B cell (primary cell): ENCODE measurements at regions not wholly inside any gene's neighbourhood (a gene's known extent, or its start where the extent isn't known, plus 50 kb on each side); places are given as distances from the start of the nearest gene placed in this dataset.
A peak's percentile ranks its signal among the peaks of the same experiment; 100 is the strongest.

ENCODE experiments used
- ATAC-seq: fragments of 200-7000 bp; cut with Tn5 transposase; one replicate; pipeline ENCODE4 v1.10.0; 2021; ENCODE audit warnings: low read depth, mild to moderate bottlenecking, moderate number of reproducible peaks, moderate library complexity
- CTCF ChIA-PET: fragments of 350-600 bp; sonication (Branson Sonifier 250); formaldehyde crosslinking; loops from one replicate; lab custom pipeline; 2021; ENCODE audit warnings: antibody characterized with exemption, inconsistent platforms; lab: Charles Lee
- POLR2A ChIA-PET: fragments of 350-600 bp; sonication (Branson Sonifier 250); formaldehyde crosslinking; loops from one replicate; lab custom pipeline; 2021; ENCODE audit warnings: antibody characterized with exemption; lab: Charles Lee
- DNase-seq: peaks from one replicate; pipeline ENCODE4 v3.0.0; 2013
- H2AFZ ChIP-seq: 2 replicates; pipeline ENCODE4 v1.6.1; 2012; ENCODE audit warnings: mild to moderate bottlenecking, low read depth, low read length; ENCODE audit not compliant: insufficient read depth, poor library complexity, severe bottlenecking
- H3K27ac ChIP-seq, 2 donors: 1 replicate in 1 of 2; 2 replicates in 1 of 2; pipeline ENCODE4 v1.5.1; 2012 to 2013; ENCODE audit warnings: low read length in 2 of 2, mild to moderate bottlenecking in 2 of 2, moderate library complexity in 1 of 2
- H3K27me3 ChIP-seq, 4 experiments: fragments of 200-600 bp in 1 of 4; sonication (generic) in 1 of 4; replicated peaks in 1 of 4; 1 replicate in 2 of 4; 2 replicates in 2 of 4; pipeline versions ENCODE4 v1.6.1 to v1.7.0; 2013 to 2016; ENCODE audit warnings: low read length in 3 of 4, mild to moderate bottlenecking in 2 of 4, mixed read lengths in 1 of 4, moderate library complexity in 1 of 4; ENCODE audit not compliant: insufficient read depth in 4 of 4, control insufficient read depth in 3 of 4; ENCODE audit errors: control extremely low read depth in 1 of 4
- H3K36me3 ChIP-seq, 2 experiments: replicated peaks in 1 of 2; 1 replicate in 1 of 2; 2 replicates in 1 of 2; pipeline versions ENCODE4 v1.6.1 to v1.7.1; 2013; ENCODE audit warnings: low read length in 1 of 2; ENCODE audit not compliant: insufficient read depth in 2 of 2, control insufficient read depth in 1 of 2; ENCODE audit errors: control extremely low read depth in 1 of 2, extremely low read depth in 1 of 2
- H3K4me1 ChIP-seq, 2 donors: fragments of 200-600 bp in 1 of 2; sonication (generic) in 1 of 2; 1 replicate in 1 of 2; 2 replicates in 1 of 2; pipeline versions ENCODE4 v1.5.1 to v1.6.1; 2013 to 2017; ENCODE audit warnings: low read length in 2 of 2; ENCODE audit not compliant: control insufficient read depth in 2 of 2, insufficient read depth in 2 of 2
- H3K4me2 ChIP-seq: replicated peaks from 2 replicates; pipeline ENCODE3; 2012; ENCODE audit warnings: mild to moderate bottlenecking, low read depth, low read length; ENCODE audit not compliant: poor library complexity, severe bottlenecking
- H3K4me3 ChIP-seq, 5 experiments: fragments of 200-600 bp in 1 of 5; sonication (generic) in 1 of 5; 1 replicate in 3 of 5; 2 replicates in 2 of 5; pipeline versions ENCODE4 v1.5.1 to v1.7.0; 2011 to 2016; ENCODE audit warnings: low read length in 4 of 5, mild to moderate bottlenecking in 4 of 5, low read depth in 2 of 5, control low read depth in 1 of 5, moderate library complexity in 1 of 5; ENCODE audit not compliant: insufficient read depth in 1 of 5; ENCODE audit errors: control extremely low read depth in 1 of 5, extremely low read depth in 1 of 5
- H3K79me2 ChIP-seq: fragments of 200-600 bp; sonication (generic); one replicate; pipeline ENCODE4 v1.6.0; 2016; ENCODE audit warnings: low read length; ENCODE audit not compliant: control insufficient read depth, insufficient read depth
- H3K9ac ChIP-seq: fragments of 200-600 bp; sonication (generic); 2 replicates; pipeline ENCODE4 v1.6.1; 2017; ENCODE audit warnings: mild to moderate bottlenecking, low read length, moderate library complexity
- H3K9me3 ChIP-seq, 3 donors: one replicate each; pipeline versions ENCODE4 v1.6.1 to v1.7.1; 2013; ENCODE audit warnings: low read length in 2 of 3; ENCODE audit not compliant: control insufficient read depth in 2 of 3, insufficient read depth in 1 of 3; ENCODE audit errors: control extremely low read depth in 1 of 3
- H4K20me1 ChIP-seq: 2 replicates; pipeline ENCODE4 v1.6.0; 2012; ENCODE audit warnings: mild to moderate bottlenecking, low read length; ENCODE audit not compliant: insufficient read depth, control insufficient read depth, poor library complexity, severe bottlenecking
- H3K27ac Mint-ChIP-seq: one replicate; pipeline ENCODE4 v1.8.0; 2021; ENCODE audit warnings: mixed read lengths
- H3K27me3 Mint-ChIP-seq: one replicate; pipeline ENCODE4 v1.8.0; 2021; ENCODE audit warnings: mixed read lengths
- H3K4me1 Mint-ChIP-seq: one replicate; pipeline ENCODE4 v1.8.0; 2021; ENCODE audit warnings: mixed read lengths
- H3K4me3 Mint-ChIP-seq: one replicate; pipeline ENCODE4 v1.8.0; 2021; ENCODE audit warnings: mixed read lengths
- H3K9me3 Mint-ChIP-seq: one replicate; pipeline ENCODE4 v1.8.0; 2022; ENCODE audit warnings: mixed read lengths; ENCODE audit not compliant: insufficient read depth
- EZH2 ChIP-seq: IDR thresholded peaks from 2 replicates; pipeline ENCODE4 v1.6.1; 2012; ENCODE audit warnings: borderline replicate concordance, low read depth, mild to moderate bottlenecking, moderate library complexity, low read length; ENCODE audit not compliant: insufficient read depth, poor library complexity, severe bottlenecking
- WGBS: methylation state at CpG from one replicate; pipeline ENCODE4 v1.1.5; 2013; ENCODE audit warnings: missing lambda C conversion rate; ENCODE audit not compliant: insufficient coverage; 5-methylcytosine and 5-hydroxymethylcytosine counted together
- intact Hi-C: fragments of 100-400 bp; cut with micrococcal nuclease; formaldehyde crosslinking; loops from one replicate; pipeline ENCODE4 v1.10.0; 2022
- TF ChIP-seq, protein P1 (sequence below): fragments of 200-600 bp; IDR thresholded peaks from one replicate; pipeline ENCODE4 v1.8.0; 2022; ENCODE audit warnings: antibody characterized with exemption, mild to moderate bottlenecking

DNA sequence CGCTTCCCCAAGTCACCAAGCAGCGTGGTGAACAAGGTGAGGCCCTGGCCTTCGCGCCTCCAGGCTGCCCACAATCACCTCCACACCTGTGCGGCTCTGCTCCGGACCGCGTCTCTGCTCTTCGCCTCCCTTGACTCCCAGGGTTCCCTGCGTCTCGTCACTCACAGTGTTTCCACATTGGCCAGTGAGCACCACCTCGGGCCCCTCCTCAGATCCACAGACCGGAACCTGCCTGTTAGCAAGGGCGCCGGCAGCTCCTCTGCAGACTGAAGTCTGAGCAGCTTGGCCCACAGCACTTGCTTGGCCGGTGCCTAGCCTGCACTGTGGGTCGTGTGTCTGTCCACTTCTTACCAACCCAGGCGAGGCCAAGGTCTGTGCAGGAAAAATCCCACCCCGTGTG lies 155.3 kb upstream of the ALKAL2 start:
- peak overlapping the region; percentile 15 for H3K4me2 ChIP-seq
- Mint-ChIP-seq H3K27ac (peak overlapping the region; percentile 96), H3K4me3 (peak overlapping the region; percentile 66), H3K27me3 (no peaks in the 10 kb centered on the region), H3K4me1 (peaks cover 82% of the 10 kb centered on the region), H3K9me3 (no peaks in the 10 kb centered on the region)
- H3K79me2 ChIP-seq: no peaks in the 10 kb centered on the region
- H2AFZ ChIP-seq: peak overlapping the region; percentile 12
- ChIA-PET CTCF (interaction anchor here (1.3 kb wide), 1 partner anchor 22 kb away, joined by 3 read pairs; no protein-coding TSS in a partner anchor), POLR2A (interaction anchor here (0.9 kb wide), 1 partner anchor 15 kb away, joined by 4 read pairs; no protein-coding TSS in a partner anchor)
- no peaks in the 10 kb centered on the region for H3K36me3 ChIP-seq
- intact Hi-C loops: no loop called here
- ATAC-seq (peak; percentile 7), DNase-seq (no peak)
- no peaks in the 10 kb centered on the region for H3K27me3 ChIP-seq
- peaks cover 65 to 81% of the 10 kb centered on the region in 2 donors for H3K4me1 ChIP-seq
- no peaks in the 10 kb centered on the region for H4K20me1 ChIP-seq
- no peak for TF ChIP-seq EZH2
- TF ChIP-seq, protein P1, sequence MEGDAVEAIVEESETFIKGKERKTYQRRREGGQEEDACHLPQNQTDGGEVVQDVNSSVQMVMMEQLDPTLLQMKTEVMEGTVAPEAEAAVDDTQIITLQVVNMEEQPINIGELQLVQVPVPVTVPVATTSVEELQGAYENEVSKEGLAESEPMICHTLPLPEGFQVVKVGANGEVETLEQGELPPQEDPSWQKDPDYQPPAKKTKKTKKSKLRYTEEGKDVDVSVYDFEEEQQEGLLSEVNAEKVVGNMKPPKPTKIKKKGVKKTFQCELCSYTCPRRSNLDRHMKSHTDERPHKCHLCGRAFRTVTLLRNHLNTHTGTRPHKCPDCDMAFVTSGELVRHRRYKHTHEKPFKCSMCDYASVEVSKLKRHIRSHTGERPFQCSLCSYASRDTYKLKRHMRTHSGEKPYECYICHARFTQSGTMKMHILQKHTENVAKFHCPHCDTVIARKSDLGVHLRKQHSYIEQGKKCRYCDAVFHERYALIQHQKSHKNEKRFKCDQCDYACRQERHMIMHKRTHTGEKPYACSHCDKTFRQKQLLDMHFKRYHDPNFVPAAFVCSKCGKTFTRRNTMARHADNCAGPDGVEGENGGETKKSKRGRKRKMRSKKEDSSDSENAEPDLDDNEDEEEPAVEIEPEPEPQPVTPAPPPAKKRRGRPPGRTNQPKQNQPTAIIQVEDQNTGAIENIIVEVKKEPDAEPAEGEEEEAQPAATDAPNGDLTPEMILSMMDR: no peak
- 75% methylated on average over 17 of the region's 19 CpGs for WGBS
- no peak overlapping the region for H3K9ac ChIP-seq
- H3K27ac ChIP-seq: peak overlapping the region in 1 of 2 donors; percentile 49
- no peak overlapping the region for H3K4me3 ChIP-seq
- peaks cover 0 to 16% (median 0%) of the 10 kb centered on the region in 3 donors for H3K9me3 ChIP-seq

DNA sequence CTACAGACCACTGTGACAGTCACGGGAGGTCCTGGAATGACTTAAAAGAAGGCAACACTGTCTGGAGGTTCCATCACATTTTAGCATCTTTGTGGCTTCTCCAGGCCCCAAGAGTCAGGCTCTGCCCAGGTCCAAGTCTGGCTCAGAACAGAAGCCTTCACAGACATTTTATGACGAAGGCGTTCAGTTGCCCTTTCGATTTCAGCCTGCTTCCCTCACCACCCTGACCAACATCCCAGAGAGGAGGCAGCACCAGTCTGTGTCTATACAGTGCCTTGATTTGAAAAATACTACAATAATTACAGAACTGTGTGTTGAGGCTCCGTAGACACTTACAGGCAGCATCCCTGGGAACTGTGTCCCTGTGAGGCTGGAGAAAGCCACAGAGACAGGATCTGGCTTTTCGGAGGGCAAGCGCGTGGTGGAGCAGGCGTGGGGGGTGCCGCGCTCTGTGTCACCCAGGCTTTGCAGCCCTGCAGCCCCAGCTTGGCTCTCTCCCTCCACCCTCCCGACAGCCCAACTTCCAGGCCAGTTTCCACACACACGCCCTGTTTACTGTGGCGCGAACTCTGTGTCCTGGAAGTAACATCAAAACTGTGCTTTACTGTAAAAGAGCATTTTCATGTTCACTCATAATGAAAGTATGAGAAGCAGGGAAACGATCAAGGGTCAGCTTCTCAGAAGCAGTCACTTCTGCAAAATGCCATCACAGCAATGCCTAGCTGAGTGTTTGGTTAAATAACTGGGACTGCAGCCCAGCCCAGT lies 153.5 kb upstream of the ALKAL2 start:
- CTCF ChIA-PET: no interaction called here
- peak; percentile 6 for ATAC-seq
- peak overlapping the region; percentile 50 for H2AFZ ChIP-seq
- H3K27ac Mint-ChIP-seq: peak overlapping the region; percentile 89
- intact Hi-C loops: no loop called here
- H3K27me3 Mint-ChIP-seq: no peaks in the 10 kb centered on the region
- no peaks in the 10 kb centered on the region for H3K27me3 ChIP-seq
- peak; percentile 37 for DNase-seq
- no peaks in the 10 kb centered on the region for H4K20me1 ChIP-seq
- H3K4me2 ChIP-seq: peak overlapping the region; percentile 57
- WGBS: 51% methylated on average over 9 of the region's 16 CpGs
- POLR2A ChIA-PET: interaction anchor here (1.0 kb wide), 1 partner anchor 12 kb away, joined by 4 read pairs; no protein-coding TSS in a partner anchor
- peaks cover 67 to 83% of the 10 kb centered on the region in 2 donors for H3K4me1 ChIP-seq
- H3K9me3 ChIP-seq: peaks cover 0 to 16% (median 0%) of the 10 kb centered on the region in 3 donors
- peak overlapping the region in 3 of 5 experiments; percentile 8 to 35 (median 23) for H3K4me3 ChIP-seq
- H3K27ac ChIP-seq: peak overlapping the region; percentile 74 to 75
- no peak for TF ChIP-seq EZH2
- TF ChIP-seq, protein P1: no peak
- H3K9me3 Mint-ChIP-seq: no peaks in the 10 kb centered on the region
- no peaks in the 10 kb centered on the region for H3K36me3 ChIP-seq
- H3K79me2 ChIP-seq: no peaks in the 10 kb centered on the region
- H3K4me3 Mint-ChIP-seq: peak overlapping the region; percentile 81
- peak overlapping the region; percentile 38 for H3K9ac ChIP-seq
- peaks cover 79% of the 10 kb centered on the region for H3K4me1 Mint-ChIP-seq
